ENCODE measurements at regions not wholly inside any gene's neighbourhood (a gene's known extent, or its start where the extent isn't known, plus 50 kb on each side); places are given as distances from the start of the nearest gene placed in this dataset.

DNA sequence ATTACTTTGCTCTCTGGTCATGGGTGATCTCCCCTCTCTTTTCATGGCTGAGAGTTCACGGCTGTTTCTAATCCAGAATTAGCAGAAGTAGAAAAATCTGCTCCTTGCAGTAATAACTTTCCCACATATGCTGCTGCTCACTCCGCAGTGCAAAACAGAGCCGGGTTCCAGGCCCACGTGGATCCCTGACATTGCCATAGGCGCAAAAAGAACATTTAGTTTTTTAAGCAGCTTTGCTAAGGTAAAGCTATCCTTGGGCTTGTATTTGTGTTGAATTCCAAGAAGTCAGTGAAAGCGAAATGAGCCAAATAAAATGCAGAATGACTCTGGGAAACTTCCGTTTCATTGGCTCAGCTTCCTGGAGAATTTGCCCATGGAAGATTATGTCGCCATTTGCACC is 633.7 kb upstream of the SUCLG2 start:
- TF ChIP-seq, protein P1, sequence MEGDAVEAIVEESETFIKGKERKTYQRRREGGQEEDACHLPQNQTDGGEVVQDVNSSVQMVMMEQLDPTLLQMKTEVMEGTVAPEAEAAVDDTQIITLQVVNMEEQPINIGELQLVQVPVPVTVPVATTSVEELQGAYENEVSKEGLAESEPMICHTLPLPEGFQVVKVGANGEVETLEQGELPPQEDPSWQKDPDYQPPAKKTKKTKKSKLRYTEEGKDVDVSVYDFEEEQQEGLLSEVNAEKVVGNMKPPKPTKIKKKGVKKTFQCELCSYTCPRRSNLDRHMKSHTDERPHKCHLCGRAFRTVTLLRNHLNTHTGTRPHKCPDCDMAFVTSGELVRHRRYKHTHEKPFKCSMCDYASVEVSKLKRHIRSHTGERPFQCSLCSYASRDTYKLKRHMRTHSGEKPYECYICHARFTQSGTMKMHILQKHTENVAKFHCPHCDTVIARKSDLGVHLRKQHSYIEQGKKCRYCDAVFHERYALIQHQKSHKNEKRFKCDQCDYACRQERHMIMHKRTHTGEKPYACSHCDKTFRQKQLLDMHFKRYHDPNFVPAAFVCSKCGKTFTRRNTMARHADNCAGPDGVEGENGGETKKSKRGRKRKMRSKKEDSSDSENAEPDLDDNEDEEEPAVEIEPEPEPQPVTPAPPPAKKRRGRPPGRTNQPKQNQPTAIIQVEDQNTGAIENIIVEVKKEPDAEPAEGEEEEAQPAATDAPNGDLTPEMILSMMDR (IDR thresholded peaks at IDR 0.05): no peak
- TF ChIP-seq POLR2A (IDR thresholded peaks at IDR 0.05): no peak

All from Peyer's patch (tissue), 4 donors.